Cardiac fibroblast (primary cell): ENCODE measurements at regions not wholly inside any gene's neighbourhood (a gene's known extent, or its start where the extent isn't known, plus 50 kb on each side); places are given as distances from the start of the nearest gene placed in this dataset.

Experiments
- DNase-seq, 2 donors: peaks; one replicate each; pipeline versions ENCODE4 v3.0.0 to v3.0.0-alpha.2; 2010; ENCODE audit warnings: low read depth in 2 of 2
- H3K4me3 ChIP-seq, 2 donors: replicated peaks in 1 of 2; 1 replicate in 1 of 2; 2 replicates in 1 of 2; pipeline ENCODE4 v1.5.1; 2011; ENCODE audit warnings: low read depth in 2 of 2, low read length in 2 of 2, mild to moderate bottlenecking in 2 of 2, moderate library complexity in 1 of 2
- CTCF ChIP-seq: IDR thresholded peaks from one replicate; pipeline ENCODE4 v1.5.1; 2011; ENCODE audit warnings: low read depth, mild to moderate bottlenecking, low read length, inconsistent platforms

GRCh38 chr20:10927011-10927583, 253.3 kb upstream of the JAG1 start:
- H3K4me3 ChIP-seq: no peak overlapping the region
- TF ChIP-seq CTCF: no peak

GRCh38 chr20:10927936-10928840, 254.4 kb upstream of the JAG1 start:
- no peak for DNase-seq
- no peak for TF ChIP-seq CTCF
- H3K4me3 ChIP-seq: no peak overlapping the region

More at GRCh38 chr20:10927011-10927583, 253.3 kb upstream of the JAG1 start:
- no peak for DNase-seq

- no peak overlapping the region for H3K4me3 ChIP-seq
- peak in 1 of 2 donors; percentile 46 for DNase-seq
- no peak for TF ChIP-seq CTCF
Observed at GRCh38 chr20:10928841-10929421, 255.1 kb upstream of the JAG1 start.

- no peak overlapping the region for H3K4me3 ChIP-seq
- DNase-seq: peak; percentile 22 to 51
- no peak for TF ChIP-seq CTCF
Observed at GRCh38 chr20:10935658-10936402, 262.0 kb upstream of the JAG1 start.

GRCh38 chr20:10936786-10937185, 263.0 kb upstream of the JAG1 start:
- TF ChIP-seq CTCF: no peak
- DNase-seq: no peak
- H3K4me3 ChIP-seq: no peak overlapping the region

GRCh38 chr20:10939331-10939941, 265.6 kb upstream of the JAG1 start:
- H3K4me3 ChIP-seq: no peak overlapping the region
- DNase-seq: peak in 1 of 2 donors; percentile 69
- TF ChIP-seq CTCF: no peak
